ENCODE measurements at regions not wholly inside any gene's neighbourhood (a gene's known extent, or its start where the extent isn't known, plus 50 kb on each side); places are given as distances from the start of the nearest gene placed in this dataset.

GRCh38 chr11:109512680-109513079, 90.7 kb downstream of the C11orf87 start (continued):
- TF ChIP-seq ZNF772 (CRISPR knock-in tag; IDR thresholded peaks at IDR 0.05), result no peak
- TF ChIP-seq ZNF20 (CRISPR knock-in tag; IDR thresholded peaks at IDR 0.05), result no peak

DNA sequence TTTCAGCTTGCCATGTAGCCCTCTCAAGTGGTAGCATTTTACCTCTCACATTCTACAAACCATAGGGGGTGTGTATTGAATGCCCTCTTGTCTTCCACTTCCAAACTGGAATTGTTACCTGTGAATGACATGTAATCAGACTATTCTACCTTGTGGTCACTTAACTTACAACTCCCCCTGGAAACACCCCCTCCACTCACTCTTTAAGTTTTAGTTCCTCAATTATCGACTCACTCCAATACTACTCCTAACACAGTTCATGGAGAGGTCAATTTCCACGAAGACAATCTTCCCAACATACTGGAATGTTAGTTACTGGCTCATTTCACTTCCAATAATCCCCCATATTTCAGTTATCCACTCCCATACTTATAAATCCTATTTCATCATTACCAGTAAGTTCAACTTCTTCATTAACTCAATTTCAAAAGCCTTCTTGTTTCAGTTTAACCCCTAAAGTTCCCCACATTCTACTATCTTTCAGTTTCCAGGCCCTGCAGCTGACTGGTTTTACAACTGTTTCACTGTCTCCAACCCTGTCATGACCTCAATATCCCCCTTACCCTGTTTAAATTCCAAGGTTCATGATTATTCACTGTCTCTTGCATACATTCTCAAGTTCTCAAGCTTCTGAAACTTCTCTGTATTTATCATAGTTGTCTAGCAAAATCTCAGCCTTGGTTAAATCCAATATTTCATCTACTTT, 92.5 kb downstream of the C11orf87 start:
- ATAC-seq (no peak), FAIRE-seq (no peak), DNase-seq (ENCODE audit: low spot score) (no peak)
- no peak overlapping the region for H3K4me2 ChIP-seq (ENCODE audit: low read depth, low read length)
- no peaks in the 10 kb centered on the region for H3K9me3 ChIP-seq (ENCODE audit: low read length)
- POLR2A ChIA-PET, result no interaction called here
- H3K27ac ChIP-seq (ENCODE audit: extremely low read length, insufficient read depth, low read length), result no peak overlapping the region
- no peaks in the 10 kb centered on the region for H4K20me1 ChIP-seq (ENCODE audit: insufficient read depth, low read length)
- TF ChIP-seq MAF1 (CRISPR knock-in tag; IDR thresholded peaks at IDR 0.05; ENCODE audit: borderline replicate concordance), result no peak
- TF ChIP-seq SNAPC2 (CRISPR knock-in tag; IDR thresholded peaks at IDR 0.05), result no peak
- TF ChIP-seq ZNF275 (CRISPR knock-in tag; IDR thresholded peaks at IDR 0.05; ENCODE audit: borderline replicate concordance), result no peak
- TF ChIP-seq ZNF773 (CRISPR knock-in tag; IDR thresholded peaks at IDR 0.05; ENCODE audit: borderline replicate concordance), result no peak
- no peak for TF ChIP-seq ZNF550 (CRISPR knock-in tag; IDR thresholded peaks at IDR 0.05; ENCODE audit: borderline replicate concordance)
- TF ChIP-seq TSC22D2 (CRISPR knock-in tag; IDR thresholded peaks at IDR 0.05; ENCODE audit: borderline replicate concordance), result no peak
- TF ChIP-seq ZNF589 (CRISPR knock-in tag; conservative IDR thresholded peaks at IDR 0.05), result no peak
- TF ChIP-seq ZNF740 (CRISPR knock-in tag; IDR thresholded peaks at IDR 0.05), result no peak
- TF ChIP-seq, protein P1, sequence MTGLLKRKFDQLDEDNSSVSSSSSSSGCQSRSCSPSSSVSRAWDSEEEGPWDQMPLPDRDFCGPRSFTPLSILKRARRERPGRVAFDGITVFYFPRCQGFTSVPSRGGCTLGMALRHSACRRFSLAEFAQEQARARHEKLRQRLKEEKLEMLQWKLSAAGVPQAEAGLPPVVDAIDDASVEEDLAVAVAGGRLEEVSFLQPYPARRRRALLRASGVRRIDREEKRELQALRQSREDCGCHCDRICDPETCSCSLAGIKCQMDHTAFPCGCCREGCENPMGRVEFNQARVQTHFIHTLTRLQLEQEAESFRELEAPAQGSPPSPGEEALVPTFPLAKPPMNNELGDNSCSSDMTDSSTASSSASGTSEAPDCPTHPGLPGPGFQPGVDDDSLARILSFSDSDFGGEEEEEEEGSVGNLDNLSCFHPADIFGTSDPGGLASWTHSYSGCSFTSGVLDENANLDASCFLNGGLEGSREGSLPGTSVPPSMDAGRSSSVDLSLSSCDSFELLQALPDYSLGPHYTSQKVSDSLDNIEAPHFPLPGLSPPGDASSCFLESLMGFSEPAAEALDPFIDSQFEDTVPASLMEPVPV (CRISPR knock-in tag; IDR thresholded peaks at IDR 0.05), result no peak
- no peak for TF ChIP-seq AHR (CRISPR knock-in tag; IDR thresholded peaks at IDR 0.05)
- no peak for TF ChIP-seq SKI (IDR thresholded peaks at IDR 0.05; ENCODE audit: partially characterized antibody)
- no peak for TF ChIP-seq ZBTB7B (CRISPR knock-in tag; IDR thresholded peaks at IDR 0.05)
- no peak for TF ChIP-seq MED13 (CRISPR knock-in tag; IDR thresholded peaks at IDR 0.05)
- 0% methylated on average over 2 of the region's 2 CpGs for WGBS (ENCODE audit: low lambda C conversion rate)
- no peaks in the 10 kb centered on the region for H3K27me3 ChIP-seq (ENCODE audit: control insufficient read depth in 1 of 2, insufficient read depth in 2 of 2, low read length in 2 of 2)
- in situ Hi-C loops (cut with HindIII; ENCODE audit: extremely low pct_ligation_motif_present, low pct_unique_long_range_greater_than_20kb) (no loop called here), intact Hi-C loops (cut with micrococcal nuclease; ENCODE audit: unreplicated experiment) (no loop called here)
- H3K79me2 ChIP-seq (ENCODE audit: insufficient read depth, low read length), result no peaks in the 10 kb centered on the region
- no peak overlapping the region for H2AFZ ChIP-seq (ENCODE audit: low read length)
- no peak overlapping the region for H3K9ac ChIP-seq (ENCODE audit: insufficient read depth, low read depth, low read length)
- no peaks in the 10 kb centered on the region for H3K4me1 ChIP-seq (ENCODE audit: insufficient read depth, low read length)
- CTCF ChIA-PET (ENCODE audit: low intra/inter-chr PET ratio, low total read pairs), result no interaction called here
- no peaks in the 10 kb centered on the region for H3K36me3 ChIP-seq (replicated peaks in 1 of 2; ENCODE audit: control insufficient read depth in 1 of 2, insufficient read depth in 2 of 2, low read length in 2 of 2)
- no TSS peak for BruUV-seq (replicated peaks)
- no peak overlapping the region for H3K4me3 ChIP-seq (replicated peaks in 1 of 3; ENCODE audit: insufficient read depth in 1 of 3, low read depth in 2 of 3, low read length in 3 of 3)

Measured in HepG2 (cell line).